Panc1 (cell line): ENCODE measurements at regions not wholly inside any gene's neighbourhood (a gene's known extent, or its start where the extent isn't known, plus 50 kb on each side); places are given as distances from the start of the nearest gene placed in this dataset.

Experiments used
- ATAC-seq: fragments of 200-7000 bp; cut with Tn5 transposase; 2 replicates; pipeline ENCODE4 v1.9.1; 2020; ENCODE audit warnings: mild to moderate bottlenecking, moderate library complexity
- BruUV-seq: library from RNA; stranded (reverse); fragments of 400-500 nt; replicated peaks from 2 replicates; lab custom pipeline; 2021; lab: Mats Ljungman, UMichigan
- CTCF ChIA-PET: fragments of 300-600 bp; sonication (Branson Sonifier 250); formaldehyde crosslinking; loops from one replicate; lab custom pipeline; 2022; ENCODE audit warnings: antibody characterized with exemption; lab: Charles Lee
- POLR2A ChIA-PET: fragments of 300-600 bp; sonication (Branson Sonifier 250); formaldehyde crosslinking; loops from one replicate; lab custom pipeline; 2022; ENCODE audit warnings: antibody characterized with exemption; lab: Charles Lee
- DNase-seq: peaks from one replicate; pipeline ENCODE4 v3.0.0-alpha.2; 2010; ENCODE audit warnings: low read depth, low spot score
- H3K27ac ChIP-seq: 2 replicates; pipeline ENCODE4 v1.5.1; 2011; ENCODE audit warnings: mild to moderate bottlenecking, low read length, inconsistent platforms
- H3K27me3 ChIP-seq: fragments of 200-500 bp; sonication (Bioruptor generic); 2 replicates; pipeline ENCODE4 v1.6.0; 2014; ENCODE audit warnings: low read length, inconsistent platforms; ENCODE audit not compliant: control insufficient read depth, insufficient read depth
- H3K36me3 ChIP-seq: fragments of 200-500 bp; sonication (Bioruptor generic); 2 replicates; pipeline ENCODE4 v1.5.1; 2014; ENCODE audit warnings: inconsistent platforms, mild to moderate bottlenecking, low read length, moderate library complexity; ENCODE audit not compliant: control insufficient read depth, insufficient read depth
- H3K4me1 ChIP-seq: 2 replicates; pipeline ENCODE4 v1.5.1; 2011; ENCODE audit warnings: inconsistent platforms, mild to moderate bottlenecking, low read length, moderate library complexity; ENCODE audit not compliant: control insufficient read depth, insufficient read depth
- H3K4me3 ChIP-seq, 2 experiments: 2 replicates each; pipeline ENCODE4 v1.5.1; 2011 to 2012; ENCODE audit warnings: low read depth in 2 of 2, low read length in 2 of 2, mild to moderate bottlenecking in 2 of 2, inconsistent platforms in 1 of 2, moderate library complexity in 1 of 2
- H3K9me3 ChIP-seq: fragments of 200-500 bp; sonication (Bioruptor generic); 2 replicates; pipeline ENCODE4 v1.5.1; 2014; ENCODE audit warnings: low read depth, mild to moderate bottlenecking, inconsistent platforms, low read length, moderate library complexity; ENCODE audit not compliant: control insufficient read depth, insufficient read depth
- POLR2AphosphoS5 ChIP-seq: IDR thresholded peaks from 2 replicates; pipeline ENCODE4 v1.6.1; 2012; ENCODE audit warnings: mild to moderate bottlenecking, low read depth, low read length, moderate library complexity
- SIN3A ChIP-seq: IDR thresholded peaks from 2 replicates; pipeline ENCODE4 v1.6.1; 2012; ENCODE audit warnings: low read depth, mild to moderate bottlenecking, low read length, moderate library complexity, borderline replicate concordance; ENCODE audit not compliant: insufficient read depth
- TCF7L2 ChIP-seq: IDR thresholded peaks from 2 replicates; pipeline ENCODE4 v1.6.1; 2011; ENCODE audit warnings: mild to moderate bottlenecking, low read depth, low read length, inconsistent platforms
- in situ Hi-C: cut with HindIII; loops from 2 replicates; pipeline ENCODE4 v1.10.0; 2016; ENCODE audit warnings: low sequenced_read_pairs, low pct_unique_long_range_greater_than_20kb
- intact Hi-C: fragments of 100-400 bp; cut with micrococcal nuclease; formaldehyde crosslinking; loops from one replicate; pipeline ENCODE4 v1.10.0; 2022; ENCODE audit not compliant: unreplicated experiment
- TF ChIP-seq, protein P1 (sequence below): fragments of 450-650 bp; IDR thresholded peaks from 2 replicates; pipeline ENCODE4 v1.5.1; 2017; ENCODE audit warnings: mild to moderate bottlenecking
- TF ChIP-seq, protein P2 (sequence below), 2 experiments: IDR thresholded peaks; 2 replicates each; pipeline ENCODE4 v1.6.1; 2011 to 2012; ENCODE audit warnings: low read depth in 2 of 2, control low read depth in 1 of 2, low read length in 1 of 2, mild to moderate bottlenecking in 1 of 2, moderate library complexity in 1 of 2; ENCODE audit not compliant: insufficient read depth in 1 of 2

DNA sequence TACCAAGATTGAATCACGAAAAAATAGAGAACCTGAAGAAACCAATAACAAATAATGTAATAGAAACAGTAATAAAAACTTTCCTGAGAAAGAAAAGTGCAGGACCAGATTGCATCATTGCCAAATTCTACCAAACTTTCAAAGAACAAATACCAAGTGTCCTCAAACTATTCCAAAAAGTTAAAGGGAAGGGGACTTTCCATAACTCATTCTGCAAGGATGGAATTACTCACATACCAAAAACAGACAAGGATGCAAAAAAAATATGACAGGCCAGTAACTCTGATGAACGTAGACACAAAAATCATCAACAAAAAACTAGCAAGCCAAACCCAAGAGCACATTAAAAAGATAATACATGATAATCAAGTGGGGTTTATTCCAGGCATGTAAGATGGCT is 172.3 kb upstream of the SLC35G4 start:
- ChIA-PET CTCF (no interaction called here), POLR2A (no interaction called here)
- Histone ChIP-seq H3K36me3 (no peaks in the 10 kb centered on the region), H3K4me3 (no peak overlapping the region), H3K27ac (no peak overlapping the region), H3K9me3 (no peaks in the 10 kb centered on the region), H3K27me3 (no peaks in the 10 kb centered on the region), H3K4me1 (no peaks in the 10 kb centered on the region)
- intact Hi-C loops = no loop called here
- no TSS peak for BruUV-seq
- no peak for DNase-seq
- TF ChIP-seq SIN3A (no peak), TCF7L2 (no peak), POLR2AphosphoS5 (no peak)
- TF ChIP-seq, protein P1, sequence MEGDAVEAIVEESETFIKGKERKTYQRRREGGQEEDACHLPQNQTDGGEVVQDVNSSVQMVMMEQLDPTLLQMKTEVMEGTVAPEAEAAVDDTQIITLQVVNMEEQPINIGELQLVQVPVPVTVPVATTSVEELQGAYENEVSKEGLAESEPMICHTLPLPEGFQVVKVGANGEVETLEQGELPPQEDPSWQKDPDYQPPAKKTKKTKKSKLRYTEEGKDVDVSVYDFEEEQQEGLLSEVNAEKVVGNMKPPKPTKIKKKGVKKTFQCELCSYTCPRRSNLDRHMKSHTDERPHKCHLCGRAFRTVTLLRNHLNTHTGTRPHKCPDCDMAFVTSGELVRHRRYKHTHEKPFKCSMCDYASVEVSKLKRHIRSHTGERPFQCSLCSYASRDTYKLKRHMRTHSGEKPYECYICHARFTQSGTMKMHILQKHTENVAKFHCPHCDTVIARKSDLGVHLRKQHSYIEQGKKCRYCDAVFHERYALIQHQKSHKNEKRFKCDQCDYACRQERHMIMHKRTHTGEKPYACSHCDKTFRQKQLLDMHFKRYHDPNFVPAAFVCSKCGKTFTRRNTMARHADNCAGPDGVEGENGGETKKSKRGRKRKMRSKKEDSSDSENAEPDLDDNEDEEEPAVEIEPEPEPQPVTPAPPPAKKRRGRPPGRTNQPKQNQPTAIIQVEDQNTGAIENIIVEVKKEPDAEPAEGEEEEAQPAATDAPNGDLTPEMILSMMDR = no peak
- TF ChIP-seq, protein P2, sequence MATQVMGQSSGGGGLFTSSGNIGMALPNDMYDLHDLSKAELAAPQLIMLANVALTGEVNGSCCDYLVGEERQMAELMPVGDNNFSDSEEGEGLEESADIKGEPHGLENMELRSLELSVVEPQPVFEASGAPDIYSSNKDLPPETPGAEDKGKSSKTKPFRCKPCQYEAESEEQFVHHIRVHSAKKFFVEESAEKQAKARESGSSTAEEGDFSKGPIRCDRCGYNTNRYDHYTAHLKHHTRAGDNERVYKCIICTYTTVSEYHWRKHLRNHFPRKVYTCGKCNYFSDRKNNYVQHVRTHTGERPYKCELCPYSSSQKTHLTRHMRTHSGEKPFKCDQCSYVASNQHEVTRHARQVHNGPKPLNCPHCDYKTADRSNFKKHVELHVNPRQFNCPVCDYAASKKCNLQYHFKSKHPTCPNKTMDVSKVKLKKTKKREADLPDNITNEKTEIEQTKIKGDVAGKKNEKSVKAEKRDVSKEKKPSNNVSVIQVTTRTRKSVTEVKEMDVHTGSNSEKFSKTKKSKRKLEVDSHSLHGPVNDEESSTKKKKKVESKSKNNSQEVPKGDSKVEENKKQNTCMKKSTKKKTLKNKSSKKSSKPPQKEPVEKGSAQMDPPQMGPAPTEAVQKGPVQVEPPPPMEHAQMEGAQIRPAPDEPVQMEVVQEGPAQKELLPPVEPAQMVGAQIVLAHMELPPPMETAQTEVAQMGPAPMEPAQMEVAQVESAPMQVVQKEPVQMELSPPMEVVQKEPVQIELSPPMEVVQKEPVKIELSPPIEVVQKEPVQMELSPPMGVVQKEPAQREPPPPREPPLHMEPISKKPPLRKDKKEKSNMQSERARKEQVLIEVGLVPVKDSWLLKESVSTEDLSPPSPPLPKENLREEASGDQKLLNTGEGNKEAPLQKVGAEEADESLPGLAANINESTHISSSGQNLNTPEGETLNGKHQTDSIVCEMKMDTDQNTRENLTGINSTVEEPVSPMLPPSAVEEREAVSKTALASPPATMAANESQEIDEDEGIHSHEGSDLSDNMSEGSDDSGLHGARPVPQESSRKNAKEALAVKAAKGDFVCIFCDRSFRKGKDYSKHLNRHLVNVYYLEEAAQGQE (IDR thresholded peaks at IDR 0.05; ENCODE audit: insufficient read depth in 1 of 2, low read depth in 2 of 2, low read length in 1 of 2) = no peak
- ATAC-seq = no peak
- in situ Hi-C loops = no loop called here

DNA sequence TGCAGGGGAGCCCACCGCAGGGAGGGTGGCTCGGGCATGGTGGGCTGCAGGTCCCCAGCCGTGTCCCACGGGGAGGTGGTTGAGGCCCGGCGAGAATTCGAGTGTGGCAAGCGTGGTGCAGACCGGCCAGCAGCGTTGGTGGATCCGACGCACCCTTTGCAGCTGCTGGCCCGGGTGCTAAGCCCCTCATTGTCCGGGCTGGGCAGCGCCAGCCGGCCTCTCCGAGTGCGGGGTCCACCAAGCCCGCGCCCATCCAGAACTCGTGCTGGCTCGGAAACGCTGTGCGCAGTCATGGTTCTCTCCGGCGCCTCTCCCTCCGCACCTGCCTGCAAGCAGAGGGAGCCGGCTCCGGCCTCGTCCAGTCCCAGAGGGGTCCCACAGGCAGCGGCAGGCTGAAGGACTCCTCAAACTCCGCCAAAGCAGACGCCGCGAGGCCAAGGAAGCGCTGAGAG is 177.0 kb upstream of the SLC35G4 start:
- TF ChIP-seq SIN3A (no peak), POLR2AphosphoS5 (no peak), TCF7L2 (no peak)
- TF ChIP-seq, protein P1 = no peak
- TF ChIP-seq, protein P2 (IDR thresholded peaks at IDR 0.05; ENCODE audit: insufficient read depth in 1 of 2, low read depth in 2 of 2, low read length in 1 of 2) = no peak
- Histone ChIP-seq H3K27me3 (no peaks in the 10 kb centered on the region), H3K4me3 (no peak overlapping the region), H3K36me3 (no peaks in the 10 kb centered on the region; the same call in 1 of the 2 replicates), H3K4me1 (no peaks in the 10 kb centered on the region), H3K27ac (no peak overlapping the region), H3K9me3 (no peaks in the 10 kb centered on the region)
- POLR2A ChIA-PET = no interaction called here
- DNase-seq = no peak
- CTCF ChIA-PET = no interaction called here
- no TSS peak for BruUV-seq
- ATAC-seq = no peak
- intact Hi-C loops = no loop called here
- in situ Hi-C loops = no loop called here
